NCI-H146 treated with DMSO at 0.1 percent for 48 hours (cell line): ENCODE measurements at regions not wholly inside any gene's neighbourhood (a gene's known extent, or its start where the extent isn't known, plus 50 kb on each side); places are given as distances from the start of the nearest gene placed in this dataset.
"Not testable (repeated sequence)": the region's sequence is repeated elsewhere in the genome, so short reads cannot be mapped to it uniquely, and the experiment has no call there.

Experiments used
- DNase-seq: peaks from one replicate; lab custom pipeline; 2025; ENCODE audit not compliant: unreplicated experiment; lab: John Stamatoyannopoulos, UW

DNA sequence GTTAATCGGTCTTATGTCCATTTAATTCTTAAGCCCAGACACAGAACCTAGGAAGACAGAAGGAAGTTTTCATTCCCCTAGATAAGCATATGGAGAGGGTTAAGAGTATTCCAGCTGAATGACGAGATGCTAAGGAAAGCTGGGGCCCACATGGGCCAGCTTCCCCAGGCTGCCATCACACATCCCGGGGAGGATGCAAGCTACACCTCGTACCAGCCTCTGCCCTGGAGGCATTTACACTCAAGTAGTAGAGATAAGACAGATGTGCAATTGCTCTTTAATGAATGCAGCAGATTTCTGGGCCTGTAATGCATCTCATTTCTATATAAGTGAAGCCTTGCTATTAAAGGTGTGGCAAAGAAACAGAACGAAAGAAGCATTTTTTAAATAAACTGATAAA lies 144.5 kb downstream of the MEX3B start:
- DNase-seq = no peak

- no peak for DNase-seq
These were observed 146.1 kb downstream of the MEX3B start for GRCh38 chr15:81899730-81900129.

GRCh38 chr15:81899024-81899423 lies 146.8 kb downstream of the MEX3B start:
- DNase-seq = no peak

DNA sequence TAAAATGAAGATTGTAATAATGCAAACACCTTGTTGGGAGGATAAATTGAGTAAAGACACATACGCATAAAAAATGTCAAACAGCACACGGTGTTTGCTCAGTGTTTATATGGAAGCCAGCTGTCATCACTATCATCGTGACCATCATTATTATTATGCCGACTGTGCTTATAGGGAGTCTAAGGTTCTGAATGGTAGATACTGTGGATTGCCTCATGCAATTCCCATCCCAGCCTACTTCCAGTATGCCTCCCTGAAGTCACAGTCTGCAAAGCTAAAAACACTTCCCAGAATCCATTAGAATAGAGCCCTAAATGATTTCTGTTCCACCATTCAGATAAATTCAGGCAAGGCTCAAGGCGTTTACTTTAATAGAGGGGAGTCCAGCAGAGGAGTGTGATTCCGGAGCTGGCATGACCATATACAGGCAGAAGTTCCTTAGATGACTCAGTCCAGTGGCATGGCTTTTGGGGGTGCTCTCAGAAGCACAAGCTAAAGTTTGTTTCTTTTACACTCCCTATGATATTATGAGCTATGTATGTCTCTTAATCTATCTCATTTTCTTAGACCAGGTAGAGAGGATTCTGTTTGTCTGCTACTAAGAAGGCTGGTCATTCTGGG lies 148.7 kb downstream of the MEX3B start:
- peak; percentile 9 for DNase-seq

DNA sequence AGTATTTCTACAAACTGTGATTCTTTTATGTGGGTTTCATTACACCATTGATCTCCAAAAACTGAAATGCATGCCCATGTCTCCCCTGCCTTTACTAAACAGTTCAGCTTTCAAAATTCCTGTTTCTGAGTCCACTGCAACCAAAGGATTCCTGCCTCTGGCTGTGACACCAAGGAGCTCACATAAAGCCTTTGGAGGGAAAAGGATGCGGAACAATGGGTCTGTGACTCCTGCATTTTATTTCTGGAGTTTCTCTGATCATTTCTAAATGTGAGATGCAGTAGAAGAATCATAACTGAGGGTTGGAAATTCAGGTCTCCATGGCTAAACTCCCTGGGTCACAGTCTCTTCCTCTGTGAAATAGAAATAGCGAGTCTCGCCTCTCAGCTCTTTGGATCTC lies 149.5 kb downstream of the MEX3B start:
- no peak for DNase-seq

GRCh38 chr15:81895723-81896122 lies 150.1 kb downstream of the MEX3B start:
- no peak for DNase-seq

- DNase-seq = no peak
These were observed 151.8 kb downstream of the MEX3B start for GRCh38 chr15:81894061-81894460.

DNA sequence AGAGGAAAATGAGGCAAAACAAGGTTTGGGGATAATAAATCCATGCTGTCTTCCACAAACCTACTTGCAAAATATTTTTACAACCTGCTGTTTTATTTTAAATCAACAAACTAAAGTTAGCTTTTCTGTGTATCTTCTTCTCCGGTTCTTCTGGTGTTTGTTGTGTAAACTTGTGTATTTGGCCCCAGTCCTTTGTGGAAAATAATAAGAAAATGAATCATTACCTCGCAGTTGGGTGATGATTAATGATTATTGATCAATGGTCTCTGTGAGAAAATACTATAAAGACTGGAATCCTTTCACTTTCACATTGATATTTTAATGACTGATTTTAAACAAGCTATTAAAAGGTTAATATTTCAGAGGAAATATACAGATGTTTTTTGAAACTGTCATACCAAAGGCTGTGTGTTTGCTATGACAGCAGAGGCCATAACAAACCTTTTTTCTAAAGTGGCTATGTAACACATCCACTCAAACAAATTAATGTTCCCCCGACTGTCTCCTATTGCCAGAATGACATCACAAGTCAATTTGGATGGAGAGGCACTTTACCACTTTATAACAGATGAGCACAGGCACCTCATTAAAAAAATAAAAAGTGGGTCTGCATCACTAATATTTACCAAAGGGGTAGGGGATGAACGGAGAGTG lies 152.5 kb downstream of the MEX3B start:
- DNase-seq = no peak

DNA sequence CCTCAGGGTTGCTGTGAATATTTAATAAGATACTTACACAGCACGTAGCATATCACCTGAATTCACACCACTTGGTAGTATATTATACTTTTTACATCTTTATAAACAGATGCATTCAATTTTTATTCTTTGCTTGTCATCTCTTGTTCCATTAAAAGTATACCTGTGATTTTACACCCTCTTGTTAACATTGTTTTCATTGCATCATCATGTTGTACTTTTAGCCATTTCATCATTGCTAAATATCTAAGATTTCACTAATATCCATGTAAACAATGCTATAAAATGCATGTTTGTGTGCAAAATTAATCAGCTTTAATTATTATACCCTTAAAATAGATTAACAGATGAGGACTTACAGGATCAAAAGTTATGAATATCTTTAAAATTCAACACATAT lies 155.3 kb downstream of the MEX3B start:
- DNase-seq = no peak

GRCh38 chr15:81889485-81889881 lies 156.3 kb downstream of the MEX3B start:
- no peak for DNase-seq

DNA sequence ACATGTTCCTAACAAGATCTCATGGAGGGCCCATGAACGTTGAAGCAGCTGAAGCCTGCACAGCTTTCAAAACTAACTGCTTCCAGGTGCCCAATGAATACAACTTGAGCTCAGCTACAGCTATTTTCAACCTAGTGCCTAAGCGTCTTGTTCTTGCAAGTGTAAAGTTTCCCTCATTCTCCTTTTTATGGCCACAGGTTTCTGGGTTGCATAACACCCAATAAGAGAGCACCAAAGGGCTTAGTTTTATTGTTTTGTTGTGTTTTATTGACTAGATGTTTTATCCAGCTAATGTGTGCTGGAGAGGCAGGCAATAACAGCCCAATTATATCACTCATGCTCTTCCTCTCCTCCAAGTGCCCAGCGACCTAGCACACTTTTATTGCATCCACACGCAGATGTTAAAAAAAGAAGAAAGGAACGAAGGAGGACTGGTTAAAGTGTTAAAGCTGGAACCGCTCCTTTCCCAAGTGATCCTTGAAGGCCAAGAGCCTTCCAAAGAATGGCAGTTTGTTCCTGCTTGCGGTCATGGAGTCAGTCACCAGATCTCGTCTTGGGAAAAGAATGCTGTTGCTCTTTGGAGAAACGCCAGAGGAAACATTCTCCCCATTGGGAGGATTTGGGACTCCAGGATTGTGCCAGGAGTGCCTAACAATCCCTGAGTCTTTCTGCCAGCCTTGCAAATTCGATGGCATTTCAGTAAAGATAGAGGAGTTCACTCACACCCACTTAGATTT lies 156.9 kb downstream of the MEX3B start:
- DNase-seq = no peak

- no peak for DNase-seq
These were observed 157.9 kb downstream of the MEX3B start for GRCh38 chr15:81887912-81888311.

GRCh38 chr15:81887188-81887587 lies 158.6 kb downstream of the MEX3B start:
- not testable (repeated sequence) for DNase-seq

DNA sequence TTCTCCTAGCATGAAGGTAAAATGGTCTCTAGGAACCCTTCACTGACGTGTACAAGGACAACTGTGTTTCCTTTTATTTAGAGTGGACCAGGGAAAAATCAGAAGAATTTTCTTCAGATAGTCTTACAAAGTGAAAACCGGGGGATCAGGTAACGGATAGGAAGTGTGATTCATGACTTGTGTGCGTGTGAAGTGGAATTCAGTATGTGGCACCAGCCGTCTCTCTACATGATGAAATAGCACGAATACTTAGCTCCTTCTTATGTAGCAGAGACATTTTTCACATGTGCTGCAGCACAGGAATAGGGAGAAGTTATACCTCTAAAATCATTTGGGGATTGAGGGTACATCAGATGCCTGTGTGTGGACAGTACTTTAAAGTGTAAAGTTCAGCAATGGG lies 159.2 kb downstream of the MEX3B start:
- no peak for DNase-seq

DNA sequence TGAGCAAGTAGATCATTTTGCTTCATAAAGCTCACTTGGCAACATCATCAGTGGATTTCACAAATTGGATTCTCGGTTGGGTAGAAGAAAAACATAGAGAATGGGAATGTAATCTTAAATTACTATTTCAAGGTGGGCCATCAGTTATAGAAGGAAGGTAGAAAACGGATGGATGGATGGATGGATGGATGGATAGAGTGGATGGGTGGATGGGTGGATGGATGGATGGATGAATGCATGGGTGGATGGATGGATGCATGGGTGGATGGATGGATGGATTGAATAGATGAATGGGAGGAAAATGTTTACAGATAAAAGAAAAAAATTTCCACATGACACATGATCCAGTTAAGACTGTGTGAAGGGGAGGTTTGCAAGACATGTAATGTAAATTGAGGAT lies 159.7 kb downstream of the MEX3B start:
- DNase-seq = no peak

DNA sequence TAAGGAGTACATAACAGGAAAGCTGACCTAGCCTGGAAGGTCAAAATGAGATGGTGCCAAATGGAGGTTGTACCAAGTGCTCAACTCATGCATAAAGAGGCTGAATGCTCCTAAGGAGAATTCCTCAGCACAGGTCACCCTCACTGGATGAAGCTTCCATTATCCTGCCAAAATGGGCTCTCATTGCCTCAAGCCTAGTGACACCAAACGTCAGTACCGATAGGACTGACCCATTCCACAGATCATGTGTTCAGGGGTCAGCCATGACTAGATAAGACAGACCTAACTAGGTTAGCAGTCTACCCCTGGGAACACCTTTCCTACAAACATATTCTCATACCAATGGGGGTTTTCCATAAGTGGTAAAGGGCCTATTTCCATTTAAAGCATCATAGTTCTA lies 160.7 kb downstream of the MEX3B start:
- DNase-seq = no peak

DNA sequence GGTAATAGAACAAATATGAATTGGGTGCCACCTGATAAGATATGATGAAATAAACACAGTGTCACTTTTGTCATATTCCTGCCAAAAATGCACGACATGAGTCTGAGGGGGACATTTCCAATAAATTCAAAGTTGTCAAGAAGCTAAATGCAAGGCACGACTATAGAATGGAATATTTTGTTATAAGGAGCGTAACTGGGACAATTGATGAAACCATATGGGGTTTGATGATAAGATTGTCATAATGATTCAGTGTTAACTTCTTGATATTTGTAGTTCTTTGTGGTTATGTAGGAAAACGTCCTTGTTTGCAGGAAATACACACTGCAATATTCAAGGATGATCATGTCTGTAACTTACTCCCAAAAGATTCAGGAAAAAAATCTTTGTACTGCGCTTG lies 163.3 kb downstream of the MEX3B start:
- DNase-seq = no peak

DNA sequence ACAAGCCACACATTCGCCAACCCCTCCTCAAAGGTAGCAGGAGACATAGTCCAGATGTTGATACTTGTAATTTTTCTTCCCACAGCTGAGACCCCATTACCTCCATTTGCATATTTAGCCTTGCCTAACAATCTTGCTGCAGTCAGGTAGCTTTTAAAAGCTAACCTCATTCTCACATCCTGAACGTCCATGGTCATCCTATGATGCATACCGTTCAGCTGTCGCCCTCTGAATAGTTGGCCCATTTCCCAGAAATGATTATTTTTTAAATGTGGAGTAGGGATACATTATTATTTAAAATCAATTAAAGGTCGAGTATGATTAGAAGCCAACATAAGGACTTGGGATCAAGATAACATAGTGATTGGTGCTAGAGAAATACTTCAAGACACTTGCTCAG lies 165.0 kb downstream of the MEX3B start:
- DNase-seq = no peak

- DNase-seq = no peak
These were observed 165.5 kb downstream of the MEX3B start for GRCh38 chr15:81880314-81880713.

- DNase-seq = not testable (repeated sequence)
These were observed 170.1 kb downstream of the MEX3B start for GRCh38 chr15:81875717-81876116.

GRCh38 chr15:81870746-81871106 lies 175.1 kb downstream of the MEX3B start:
- not testable (repeated sequence) for DNase-seq

- DNase-seq = not testable (repeated sequence)
These were observed 175.6 kb downstream of the MEX3B start for GRCh38 chr15:81870062-81870745.
